Neural cell (in vitro differentiated cells): ENCODE measurements at regions not wholly inside any gene's neighbourhood (a gene's known extent, or its start where the extent isn't known, plus 50 kb on each side); places are given as distances from the start of the nearest gene placed in this dataset.

Source experiments
- H2AFZ ChIP-seq: fragments of 200-600, 300-800 bp; sonication (generic), shearing (Covaris generic); 2 replicates; pipeline ENCODE4 v1.6.0; 2014; ENCODE audit warnings: low read depth, mild to moderate bottlenecking, antibody characterized with exemption, low read length, moderate library complexity
- H3F3A ChIP-seq: fragments of 200-600 bp; shearing (Covaris generic); 2 replicates; pipeline ENCODE4 v1.6.1; 2016; ENCODE audit warnings: mild to moderate bottlenecking, moderate library complexity, mixed read lengths, antibody characterized with exemption, low read length; ENCODE audit not compliant: insufficient read depth, poor library complexity, severe bottlenecking
- H3K27ac ChIP-seq: fragments of 200-600, 300-800 bp; sonication (generic), shearing (Covaris generic); 2 replicates; pipeline ENCODE4 v1.5.1; 2014; ENCODE audit warnings: mild to moderate bottlenecking, low read length, moderate library complexity
- H3K27me3 ChIP-seq: fragments of 300-800, 200-600 bp; sonication (generic), shearing (Covaris generic); 2 replicates; pipeline ENCODE4 v1.6.0; 2014; ENCODE audit warnings: mild to moderate bottlenecking, low read depth, low read length, moderate library complexity; ENCODE audit not compliant: insufficient read depth
- H3K36me3 ChIP-seq: fragments of 300-800, 200-600 bp; sonication (generic), shearing (Covaris generic); 2 replicates; pipeline ENCODE4 v1.5.1; 2014; ENCODE audit warnings: mild to moderate bottlenecking, antibody characterized with exemption, low read length, moderate library complexity; ENCODE audit not compliant: insufficient read depth
- H3K4me2 ChIP-seq: fragments of 300-800, 200-600 bp; sonication (generic), shearing (Covaris generic); 2 replicates; pipeline ENCODE4 v1.6.0; 2014; ENCODE audit warnings: mild to moderate bottlenecking, low read length
- H3K4me3 ChIP-seq: fragments of 300-800, 200-600 bp; sonication (generic), shearing (Covaris generic); 2 replicates; pipeline ENCODE4 v1.5.1; 2014; ENCODE audit warnings: mild to moderate bottlenecking, low read length, moderate library complexity
- H3K79me2 ChIP-seq: fragments of 200-600 bp; shearing (Covaris generic); replicated peaks from 2 replicates; pipeline ENCODE4 v1.6.0; 2014; ENCODE audit warnings: mild to moderate bottlenecking, low read length, moderate library complexity; ENCODE audit not compliant: insufficient read depth
- H3K9ac ChIP-seq: fragments of 300-800, 200-600 bp; sonication (generic), shearing (Covaris generic); 2 replicates; pipeline ENCODE4 v1.6.1; 2016; ENCODE audit warnings: mild to moderate bottlenecking, low read length, mixed read lengths
- H3K9me2 ChIP-seq: fragments of 200-600 bp; shearing (Covaris generic); 2 replicates; pipeline ENCODE4 v1.6.1; 2016; ENCODE audit warnings: mild to moderate bottlenecking, low read length, mixed read lengths; ENCODE audit not compliant: insufficient read depth
- H3K9me3 ChIP-seq: fragments of 200-600, 300-800 bp; sonication (generic), shearing (Covaris generic); 2 replicates; pipeline ENCODE4 v1.6.1; 2016; ENCODE audit warnings: mild to moderate bottlenecking, mixed run types, low read length, moderate library complexity, mixed read lengths
- H4K20me1 ChIP-seq: fragments of 200-600 bp; shearing (Covaris generic); 2 replicates; pipeline ENCODE4 v1.6.1; 2016; ENCODE audit warnings: mild to moderate bottlenecking, mixed run types; ENCODE audit not compliant: insufficient read depth
- EP300 ChIP-seq: fragments of 450-650 bp; conservative IDR thresholded peaks from 2 replicates; pipeline ENCODE4 v1.6.1; 2014; ENCODE audit warnings: antibody characterized with exemption, mild to moderate bottlenecking, moderate library complexity; ENCODE audit not compliant: poor library complexity, severe bottlenecking
- EZH2 ChIP-seq: fragments of 200-600, 300-800 bp; shearing (Covaris generic), sonication (generic); IDR thresholded peaks from 2 replicates; pipeline ENCODE4 v1.6.1; 2014; ENCODE audit warnings: antibody characterized with exemption, low read length, borderline replicate concordance, mild to moderate bottlenecking; ENCODE audit not compliant: insufficient read depth, poor library complexity, severe bottlenecking
- MXI1 ChIP-seq: fragments of 450-650 bp; conservative IDR thresholded peaks from 2 replicates; pipeline ENCODE4 v1.6.1; 2014; ENCODE audit warnings: antibody characterized with exemption, mild to moderate bottlenecking; ENCODE audit not compliant: poor library complexity, severe bottlenecking
- POLR2AphosphoS5 ChIP-seq: IDR thresholded peaks from 2 replicates; pipeline ENCODE4 v1.6.1; 2012
- RAD21 ChIP-seq: fragments of 450-650 bp; conservative IDR thresholded peaks from 2 replicates; pipeline ENCODE4 v1.6.1; 2014; ENCODE audit warnings: antibody characterized with exemption, mild to moderate bottlenecking, moderate library complexity
- SMC3 ChIP-seq: fragments of 450-650 bp; conservative IDR thresholded peaks from 2 replicates; pipeline ENCODE4 v1.6.1; 2014; ENCODE audit warnings: antibody characterized with exemption, mild to moderate bottlenecking, moderate library complexity; ENCODE audit not compliant: poor library complexity
- TAF1 ChIP-seq: IDR thresholded peaks from 2 replicates; pipeline ENCODE4 v1.6.1; 2012; ENCODE audit warnings: low read depth
- TF ChIP-seq, protein P1 (sequence below): IDR thresholded peaks from 2 replicates; pipeline ENCODE4 v1.6.1; 2012; ENCODE audit warnings: borderline replicate concordance
- TF ChIP-seq, protein P2 (sequence below): fragments of 450-650 bp; IDR thresholded peaks from 2 replicates; pipeline ENCODE4 v1.5.1; 2014; ENCODE audit warnings: antibody characterized with exemption, mild to moderate bottlenecking, moderate library complexity; ENCODE audit not compliant: poor library complexity, severe bottlenecking

DNA sequence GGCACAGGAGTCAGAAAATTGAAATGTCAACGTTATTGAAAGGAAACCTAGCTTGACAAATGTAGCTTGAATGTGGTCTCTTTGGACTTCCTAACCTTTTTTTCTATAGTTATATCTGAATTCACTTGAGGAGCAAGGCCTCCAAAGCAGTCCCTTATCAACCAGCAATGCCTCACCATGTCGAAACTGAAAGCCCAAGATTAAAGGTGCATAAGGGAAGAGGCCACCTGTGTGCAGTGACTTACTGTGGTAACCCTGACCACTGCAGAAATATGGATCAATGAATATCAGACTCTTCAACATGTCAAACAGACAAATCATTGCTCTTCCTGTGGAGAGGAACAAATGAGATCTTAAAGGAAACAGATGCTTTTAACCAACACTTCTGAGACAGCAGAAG, 95.0 kb upstream of the GIMD1 start:
- no peaks in the 10 kb centered on the region for H3K27me3 ChIP-seq
- no peak overlapping the region for H3K27ac ChIP-seq
- no peaks in the 10 kb centered on the region for H3K9me3 ChIP-seq
- no peaks in the 10 kb centered on the region for H3K36me3 ChIP-seq
- no peak overlapping the region for H3K4me2 ChIP-seq
- no peaks in the 10 kb centered on the region for H3K9me2 ChIP-seq
- no peaks in the 10 kb centered on the region for H4K20me1 ChIP-seq
- TF ChIP-seq, protein P1, sequence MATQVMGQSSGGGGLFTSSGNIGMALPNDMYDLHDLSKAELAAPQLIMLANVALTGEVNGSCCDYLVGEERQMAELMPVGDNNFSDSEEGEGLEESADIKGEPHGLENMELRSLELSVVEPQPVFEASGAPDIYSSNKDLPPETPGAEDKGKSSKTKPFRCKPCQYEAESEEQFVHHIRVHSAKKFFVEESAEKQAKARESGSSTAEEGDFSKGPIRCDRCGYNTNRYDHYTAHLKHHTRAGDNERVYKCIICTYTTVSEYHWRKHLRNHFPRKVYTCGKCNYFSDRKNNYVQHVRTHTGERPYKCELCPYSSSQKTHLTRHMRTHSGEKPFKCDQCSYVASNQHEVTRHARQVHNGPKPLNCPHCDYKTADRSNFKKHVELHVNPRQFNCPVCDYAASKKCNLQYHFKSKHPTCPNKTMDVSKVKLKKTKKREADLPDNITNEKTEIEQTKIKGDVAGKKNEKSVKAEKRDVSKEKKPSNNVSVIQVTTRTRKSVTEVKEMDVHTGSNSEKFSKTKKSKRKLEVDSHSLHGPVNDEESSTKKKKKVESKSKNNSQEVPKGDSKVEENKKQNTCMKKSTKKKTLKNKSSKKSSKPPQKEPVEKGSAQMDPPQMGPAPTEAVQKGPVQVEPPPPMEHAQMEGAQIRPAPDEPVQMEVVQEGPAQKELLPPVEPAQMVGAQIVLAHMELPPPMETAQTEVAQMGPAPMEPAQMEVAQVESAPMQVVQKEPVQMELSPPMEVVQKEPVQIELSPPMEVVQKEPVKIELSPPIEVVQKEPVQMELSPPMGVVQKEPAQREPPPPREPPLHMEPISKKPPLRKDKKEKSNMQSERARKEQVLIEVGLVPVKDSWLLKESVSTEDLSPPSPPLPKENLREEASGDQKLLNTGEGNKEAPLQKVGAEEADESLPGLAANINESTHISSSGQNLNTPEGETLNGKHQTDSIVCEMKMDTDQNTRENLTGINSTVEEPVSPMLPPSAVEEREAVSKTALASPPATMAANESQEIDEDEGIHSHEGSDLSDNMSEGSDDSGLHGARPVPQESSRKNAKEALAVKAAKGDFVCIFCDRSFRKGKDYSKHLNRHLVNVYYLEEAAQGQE, result no peak
- TF ChIP-seq POLR2AphosphoS5 (no peak), MXI1 (no peak), RAD21 (no peak), TAF1 (no peak), EP300 (no peak), SMC3 (no peak), EZH2 (no peak)
- TF ChIP-seq, protein P2, sequence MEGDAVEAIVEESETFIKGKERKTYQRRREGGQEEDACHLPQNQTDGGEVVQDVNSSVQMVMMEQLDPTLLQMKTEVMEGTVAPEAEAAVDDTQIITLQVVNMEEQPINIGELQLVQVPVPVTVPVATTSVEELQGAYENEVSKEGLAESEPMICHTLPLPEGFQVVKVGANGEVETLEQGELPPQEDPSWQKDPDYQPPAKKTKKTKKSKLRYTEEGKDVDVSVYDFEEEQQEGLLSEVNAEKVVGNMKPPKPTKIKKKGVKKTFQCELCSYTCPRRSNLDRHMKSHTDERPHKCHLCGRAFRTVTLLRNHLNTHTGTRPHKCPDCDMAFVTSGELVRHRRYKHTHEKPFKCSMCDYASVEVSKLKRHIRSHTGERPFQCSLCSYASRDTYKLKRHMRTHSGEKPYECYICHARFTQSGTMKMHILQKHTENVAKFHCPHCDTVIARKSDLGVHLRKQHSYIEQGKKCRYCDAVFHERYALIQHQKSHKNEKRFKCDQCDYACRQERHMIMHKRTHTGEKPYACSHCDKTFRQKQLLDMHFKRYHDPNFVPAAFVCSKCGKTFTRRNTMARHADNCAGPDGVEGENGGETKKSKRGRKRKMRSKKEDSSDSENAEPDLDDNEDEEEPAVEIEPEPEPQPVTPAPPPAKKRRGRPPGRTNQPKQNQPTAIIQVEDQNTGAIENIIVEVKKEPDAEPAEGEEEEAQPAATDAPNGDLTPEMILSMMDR, result no peak
- H2AFZ ChIP-seq, result no peak overlapping the region
- H3K4me3 ChIP-seq, result no peak overlapping the region
- H3F3A ChIP-seq, result no peaks in the 10 kb centered on the region
- no peaks in the 10 kb centered on the region for H3K79me2 ChIP-seq
- no peak overlapping the region for H3K9ac ChIP-seq

DNA sequence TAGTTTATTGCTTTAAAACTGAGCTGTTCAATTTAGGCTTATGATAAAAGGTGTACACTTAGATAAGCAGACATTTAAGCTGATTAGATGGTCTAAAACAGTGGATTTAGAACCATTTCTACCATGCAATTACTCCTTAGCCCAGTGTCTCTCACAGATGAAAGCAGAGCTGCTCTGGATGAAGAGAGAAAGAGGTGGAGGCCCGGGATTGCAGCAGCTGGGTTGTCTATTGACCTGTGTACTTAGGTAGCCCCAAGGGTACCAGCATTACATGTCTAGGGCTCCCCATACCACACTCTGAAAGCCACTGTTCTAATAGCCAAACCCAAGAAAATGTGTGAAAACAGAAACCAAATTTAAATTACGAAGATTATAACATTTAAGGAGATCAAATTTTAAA, 86.0 kb upstream of the GIMD1 start:
- Histone ChIP-seq H3K4me2 (no peak overlapping the region), H3K9me2 (no peaks in the 10 kb centered on the region), H3K27me3 (no peaks in the 10 kb centered on the region), H3K36me3 (no peaks in the 10 kb centered on the region), H2AFZ (no peak overlapping the region), H3K9ac (no peak overlapping the region), H3K9me3 (no peaks in the 10 kb centered on the region), H3F3A (no peaks in the 10 kb centered on the region), H3K4me3 (no peak overlapping the region), H4K20me1 (no peaks in the 10 kb centered on the region), H3K27ac (no peak overlapping the region), H3K79me2 (no peaks in the 10 kb centered on the region)
- TF ChIP-seq TAF1, result no peak

DNA sequence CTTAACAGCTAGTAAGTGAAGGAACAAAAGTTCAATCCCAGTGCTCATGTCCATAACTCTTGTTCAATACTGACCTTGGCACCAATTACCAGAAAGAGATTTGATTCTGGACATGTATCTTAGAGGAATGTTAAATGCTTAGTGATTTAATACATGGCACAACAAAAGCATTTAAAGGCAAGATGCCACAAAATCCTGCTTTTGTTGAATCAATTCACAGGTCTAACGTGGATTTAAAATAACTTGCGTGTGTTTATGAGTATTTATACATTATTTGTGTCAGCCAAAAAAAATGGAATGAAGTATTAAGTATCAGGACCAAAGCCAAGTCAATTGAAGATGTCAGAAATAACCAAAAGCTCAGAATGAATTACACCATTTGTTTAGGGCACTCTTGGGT, 85.4 kb upstream of the GIMD1 start:
- no peaks in the 10 kb centered on the region for H3K27me3 ChIP-seq
- H2AFZ ChIP-seq, result no peak overlapping the region
- H3K79me2 ChIP-seq, result no peaks in the 10 kb centered on the region
- no peaks in the 10 kb centered on the region for H3K9me3 ChIP-seq
- no peak overlapping the region for H3K4me3 ChIP-seq
- H3K9me2 ChIP-seq, result no peaks in the 10 kb centered on the region
- no peak overlapping the region for H3K4me2 ChIP-seq
- H3K36me3 ChIP-seq, result no peaks in the 10 kb centered on the region
- no peaks in the 10 kb centered on the region for H4K20me1 ChIP-seq
- H3F3A ChIP-seq, result no peaks in the 10 kb centered on the region
- no peak for TF ChIP-seq EP300
- TF ChIP-seq TAF1, result no peak
- TF ChIP-seq POLR2AphosphoS5, result no peak
- TF ChIP-seq, protein P2, result no peak
- no peak for TF ChIP-seq SMC3
- no peak for TF ChIP-seq EZH2
- TF ChIP-seq, protein P1, result no peak
- no peak for TF ChIP-seq RAD21
- TF ChIP-seq MXI1, result no peak
- no peak overlapping the region for H3K27ac ChIP-seq
- H3K9ac ChIP-seq, result no peak overlapping the region
